NCI-H774 (cell line): ENCODE measurements at regions not wholly inside any gene's neighbourhood (a gene's known extent, or its start where the extent isn't known, plus 50 kb on each side); places are given as distances from the start of the nearest gene placed in this dataset.
"Not testable (repeated sequence)": the region's sequence is repeated elsewhere in the genome, so short reads cannot be mapped to it uniquely, and the experiment has no call there.

Experiments
- DNase-seq: peaks from one replicate; lab custom pipeline; 2025; lab: John Stamatoyannopoulos, UW

DNA sequence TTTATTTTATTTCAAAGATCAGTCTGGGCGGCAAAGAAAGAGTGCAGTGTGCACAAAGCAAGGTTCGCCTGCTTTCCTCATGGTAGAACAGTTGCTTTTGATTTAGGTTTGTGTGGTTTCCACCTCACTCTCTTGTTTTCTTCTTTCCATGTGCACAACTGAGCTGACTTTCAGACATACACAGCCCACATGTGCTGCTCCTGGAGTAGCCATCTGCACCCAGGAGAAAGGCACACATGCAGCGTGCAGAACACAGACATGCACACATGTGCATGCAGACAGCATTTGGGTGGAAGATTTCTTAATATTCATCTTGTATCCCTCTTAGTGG lies 302.1 kb downstream of the FZD1 start:
- no peak for DNase-seq

DNA sequence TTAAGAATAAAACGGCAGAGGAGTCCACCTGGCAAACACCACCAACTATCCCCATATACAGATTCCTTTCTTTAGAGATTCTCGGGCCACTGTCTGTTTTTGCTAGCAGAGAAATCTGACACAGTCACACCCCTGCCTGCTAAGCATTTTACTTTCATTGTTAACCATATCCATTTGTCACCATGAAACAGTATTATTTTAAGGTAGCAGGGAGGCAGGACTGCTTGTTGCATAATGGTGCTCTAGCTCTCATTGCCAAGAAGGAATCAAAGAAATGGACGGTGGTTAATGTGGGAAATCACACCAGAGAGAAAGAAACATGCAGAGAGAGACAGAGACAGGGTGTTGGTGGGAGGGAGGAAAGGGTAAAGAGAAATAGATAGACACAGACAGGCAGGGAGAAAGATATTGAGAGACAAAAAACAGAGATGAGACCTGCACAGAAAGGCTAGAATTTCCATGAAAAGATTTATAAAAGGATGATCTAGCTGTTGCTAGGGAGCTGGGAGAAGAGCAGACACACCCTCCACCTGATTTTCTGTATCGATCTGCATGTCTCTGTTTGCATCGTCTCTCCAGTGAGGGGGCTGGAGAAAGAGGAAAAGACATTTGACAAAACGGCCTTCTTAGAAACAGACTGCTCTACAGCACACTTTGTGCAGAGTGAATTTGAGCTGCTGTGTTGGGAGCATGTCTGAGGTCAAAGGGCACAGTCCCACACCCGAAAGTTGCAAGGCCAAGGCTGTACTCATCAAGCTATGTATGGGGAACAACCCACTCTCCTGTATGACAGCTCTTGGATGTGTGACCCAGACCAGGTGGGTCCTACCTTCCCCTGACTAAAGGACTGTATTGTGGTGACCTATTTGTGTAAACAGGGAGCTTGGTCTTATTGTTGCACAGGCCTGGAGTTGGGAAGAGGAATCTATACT lies 303.1 kb downstream of the FZD1 start:
- DNase-seq = no peak

DNA sequence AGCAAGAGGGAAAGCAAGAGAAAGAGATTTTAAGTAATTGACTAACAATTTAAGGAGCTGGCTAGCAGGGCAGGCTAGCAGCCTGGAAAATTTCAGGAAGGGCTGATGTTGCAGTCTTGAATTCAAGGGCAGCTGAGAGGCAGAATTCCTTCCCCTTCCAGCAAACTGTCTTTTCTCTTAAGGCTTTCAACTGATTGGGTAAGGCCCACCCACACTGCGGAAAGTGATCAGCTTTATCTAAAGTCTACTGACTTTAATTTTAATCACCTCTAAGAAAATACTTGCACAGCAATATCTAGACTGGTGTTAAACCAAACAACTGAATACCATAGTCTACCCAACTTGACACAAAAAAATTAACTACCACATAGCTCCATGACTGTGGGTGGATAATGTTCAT lies 303.9 kb downstream of the FZD1 start:
- no peak for DNase-seq

GRCh38 chr7:91569728-91570457 lies 305.7 kb downstream of the FZD1 start:
- DNase-seq = no peak

GRCh38 chr7:91570560-91570959 lies 306.3 kb downstream of the FZD1 start:
- no peak for DNase-seq

GRCh38 chr7:91571601-91572000 lies 307.4 kb downstream of the FZD1 start:
- DNase-seq = no peak

DNA sequence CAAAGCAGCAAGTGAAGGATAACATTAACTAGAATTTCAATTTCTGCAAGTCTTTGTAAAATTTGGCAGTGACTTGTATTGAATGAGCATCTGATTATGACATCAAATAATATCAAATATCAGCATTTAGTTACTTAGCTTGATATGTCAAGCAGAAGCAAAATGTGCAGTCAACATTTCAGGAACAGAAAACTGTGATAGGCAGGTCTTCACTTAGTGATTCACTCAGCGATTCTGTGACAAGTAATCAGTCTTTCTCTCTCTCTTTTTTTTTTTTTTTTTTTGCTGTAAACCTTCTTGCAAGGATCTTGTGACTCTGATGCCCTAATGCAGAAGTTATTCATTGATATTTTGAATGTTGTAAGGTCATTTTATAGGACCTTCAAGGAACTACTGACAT lies 307.1 kb downstream of the MTERF1 start:
- DNase-seq = no peak

GRCh38 chr7:91576459-91576858 lies 304.0 kb downstream of the MTERF1 start:
- not testable (repeated sequence) for DNase-seq

- DNase-seq = no peak
Observed at GRCh38 chr7:91579837-91580236, 300.7 kb downstream of the MTERF1 start.

DNA sequence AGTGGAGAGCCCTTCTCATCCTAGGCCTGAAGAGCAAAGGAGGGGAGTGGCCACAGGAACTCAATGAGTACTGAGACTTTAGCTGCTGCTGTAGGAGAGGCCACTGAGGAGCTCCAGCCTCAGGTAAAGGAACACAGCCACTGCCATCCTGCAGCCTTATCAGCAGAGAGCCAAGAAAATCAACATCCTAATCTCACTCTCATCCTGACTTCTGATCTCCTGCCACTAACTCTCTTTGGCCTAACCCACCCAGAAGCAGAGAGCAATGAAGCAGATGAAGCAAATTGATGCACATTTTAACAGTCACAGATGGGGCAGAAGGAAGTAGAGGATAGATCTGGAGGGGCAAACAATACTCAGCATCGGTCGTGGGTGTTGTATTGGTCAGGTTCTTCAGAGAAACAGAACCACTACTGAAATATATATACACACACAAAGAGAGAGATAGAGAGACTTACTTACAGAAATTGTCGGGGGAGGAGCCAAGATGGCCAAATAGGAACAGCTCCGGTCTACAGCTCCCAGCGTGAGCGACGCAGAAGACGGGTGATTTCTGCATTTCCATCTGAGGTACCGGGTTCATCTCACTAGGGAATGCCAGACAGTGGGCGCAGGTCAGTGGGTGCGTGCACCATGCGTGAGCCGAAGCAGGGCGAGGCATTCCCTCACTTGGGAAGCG lies 297.6 kb downstream of the MTERF1 start:
- DNase-seq = no peak

GRCh38 chr7:91596287-91596686 lies 284.2 kb downstream of the MTERF1 start:
- DNase-seq = no peak

- DNase-seq = no peak
Observed at GRCh38 chr7:91598791-91599190, 281.7 kb downstream of the MTERF1 start.

DNA sequence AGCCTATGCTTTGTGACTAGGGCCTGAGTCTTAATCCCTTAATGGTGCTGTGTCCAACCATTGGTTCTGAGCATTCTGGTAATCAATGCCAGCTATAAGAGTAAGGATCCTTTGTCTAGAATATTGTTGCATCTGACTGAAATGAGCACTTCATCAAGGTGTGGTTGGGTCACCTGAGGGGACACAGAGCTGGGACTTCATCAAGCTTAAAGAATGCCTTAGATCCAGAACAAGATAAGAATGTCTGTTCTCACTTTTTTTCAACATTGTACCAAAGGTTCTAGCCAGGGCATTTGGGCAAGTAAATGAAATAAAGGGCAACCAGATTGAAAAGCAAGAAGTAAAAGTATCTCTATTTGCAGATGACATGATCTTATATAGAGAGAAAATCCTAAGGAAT lies 280.4 kb downstream of the MTERF1 start:
- no peak for DNase-seq

- DNase-seq = no peak
Observed at GRCh38 chr7:91603707-91604106, 276.8 kb downstream of the MTERF1 start.

- DNase-seq = no peak
Observed at GRCh38 chr7:91608606-91609005, 271.9 kb downstream of the MTERF1 start.

DNA sequence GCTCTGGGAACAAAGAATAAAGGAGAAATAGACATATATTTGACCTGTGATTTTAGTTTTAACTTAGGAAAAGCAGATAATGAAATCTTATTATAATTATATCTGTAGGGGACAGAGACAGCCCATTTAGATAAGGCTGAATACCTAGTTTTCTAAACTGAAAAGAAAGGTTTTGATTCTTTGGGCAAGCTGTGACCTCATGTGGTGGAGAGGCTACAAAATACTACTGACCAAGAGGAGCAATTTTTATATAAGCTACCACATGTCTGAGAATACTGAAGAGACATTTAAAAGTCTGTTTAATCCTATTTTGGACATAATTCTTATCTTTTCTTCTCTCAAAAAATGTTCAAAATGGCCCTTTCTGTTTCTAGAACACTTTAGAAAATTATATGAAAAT lies 271.0 kb downstream of the MTERF1 start:
- DNase-seq = no peak

GRCh38 chr7:91614431-91614830 lies 266.1 kb downstream of the MTERF1 start:
- no peak for DNase-seq

GRCh38 chr7:91618776-91619765 lies 261.4 kb downstream of the MTERF1 start:
- no peak for DNase-seq

GRCh38 chr7:91620827-91621226 lies 259.7 kb downstream of the MTERF1 start:
- no peak for DNase-seq

DNA sequence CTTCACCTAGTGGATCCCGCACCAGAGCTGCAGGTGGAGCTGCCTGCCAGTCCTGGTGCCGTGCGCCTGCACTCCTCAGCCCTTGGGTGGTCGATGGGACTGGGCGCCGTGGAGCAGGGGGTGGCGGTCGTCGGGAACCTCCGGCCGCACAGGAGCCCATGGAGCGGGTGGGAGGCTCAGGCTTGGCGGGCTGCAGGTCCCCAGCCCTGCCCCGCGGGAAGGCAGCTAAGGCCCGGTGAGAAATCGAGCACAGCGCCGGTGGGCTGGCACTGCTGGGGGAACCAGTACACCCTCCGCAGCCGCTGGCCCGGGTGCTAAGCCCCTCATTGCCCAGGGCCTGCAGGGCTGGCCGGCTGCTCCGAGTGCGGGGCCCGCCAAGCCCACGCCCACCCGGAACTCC lies 253.2 kb downstream of the MTERF1 start:
- DNase-seq = not testable (repeated sequence)

DNA sequence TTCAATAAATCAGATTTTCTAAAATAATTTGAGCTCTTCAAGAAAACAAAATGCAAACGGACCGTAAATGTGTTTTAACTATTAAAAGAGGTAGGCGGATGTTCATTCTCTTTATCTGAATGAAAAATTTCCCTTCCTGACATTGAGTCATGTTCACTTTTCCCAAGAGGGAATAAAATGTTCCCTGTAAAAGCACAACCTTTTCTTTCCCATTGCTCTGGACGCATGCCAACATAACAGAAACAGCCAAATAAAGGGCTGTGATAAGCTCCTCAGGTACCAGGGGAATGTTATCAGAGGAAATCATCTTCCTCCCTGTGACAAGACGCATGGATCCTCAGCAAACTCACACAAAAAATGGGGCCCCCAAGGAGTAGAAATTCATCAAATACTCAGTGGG lies 251.8 kb downstream of the MTERF1 start:
- DNase-seq = no peak
